ENCODE measurements at regions not wholly inside any gene's neighbourhood (a gene's known extent, or its start where the extent isn't known, plus 50 kb on each side); places are given as distances from the start of the nearest gene placed in this dataset.

- no peaks in the 10 kb centered on the region for H3K36me3 ChIP-seq
- no peak overlapping the region for H3K4me3 ChIP-seq
- TF ChIP-seq POLR2AphosphoS5 (IDR thresholded peaks at IDR 0.05), result no peak
- intact Hi-C loops (cut with DNase I), result no loop called here
- no peaks in the 10 kb centered on the region for H3K27me3 ChIP-seq (replicated peaks; ENCODE audit: insufficient read depth)
- H3K4me1 ChIP-seq (replicated peaks), result no peaks in the 10 kb centered on the region
- 29% methylated on average over 1 of the region's 1 CpG for WGBS
- DNase-seq (ENCODE audit: low spot score), result no peak
- no peak overlapping the region for H3K27ac ChIP-seq
- H3K9me3 ChIP-seq, result no peaks in the 10 kb centered on the region
Measured at GRCh38 chr12:77387671-77388070, 322.3 kb upstream of the E2F7 start.

- TF ChIP-seq POLR2A (IDR thresholded peaks at IDR 0.05) (no peak), CTCF (IDR thresholded peaks at IDR 0.05) (no peak), POLR2AphosphoS5 (IDR thresholded peaks at IDR 0.05) (no peak)
- Histone ChIP-seq H3K4me3 (no peak overlapping the region), H3K36me3 (no peaks in the 10 kb centered on the region), H3K9me3 (no peaks in the 10 kb centered on the region), H3K4me1 (replicated peaks) (no peaks in the 10 kb centered on the region), H3K27ac (no peak overlapping the region), H3K27me3 (replicated peaks; ENCODE audit: insufficient read depth) (no peaks in the 10 kb centered on the region)
- no peak for DNase-seq (ENCODE audit: low spot score)
- WGBS, result 54% methylated on average over 3 of the region's 3 CpGs
- intact Hi-C loops (cut with DNase I), result no loop called here
Measured at GRCh38 chr12:77387214-77387613, 321.8 kb upstream of the E2F7 start.

GRCh38 chr12:77384941-77385340, 319.6 kb upstream of the E2F7 start:
- WGBS, result 83% methylated on average over 3 of the region's 3 CpGs
- H3K27ac ChIP-seq, result no peak overlapping the region
- H3K36me3 ChIP-seq, result no peaks in the 10 kb centered on the region
- intact Hi-C loops (cut with DNase I), result no loop called here
- TF ChIP-seq CTCF (IDR thresholded peaks at IDR 0.05) (no peak), POLR2AphosphoS5 (IDR thresholded peaks at IDR 0.05) (no peak), POLR2A (IDR thresholded peaks at IDR 0.05) (no peak)
- H3K4me1 ChIP-seq (replicated peaks), result no peaks in the 10 kb centered on the region
- H3K4me3 ChIP-seq, result no peak overlapping the region
- no peak for DNase-seq (ENCODE audit: low spot score)
- H3K27me3 ChIP-seq (replicated peaks; ENCODE audit: insufficient read depth), result no peaks in the 10 kb centered on the region
- H3K9me3 ChIP-seq, result no peaks in the 10 kb centered on the region

- no peak for DNase-seq (ENCODE audit: low spot score)
- no peaks in the 10 kb centered on the region for H3K27me3 ChIP-seq (replicated peaks; ENCODE audit: insufficient read depth)
- no peaks in the 10 kb centered on the region for H3K36me3 ChIP-seq
- intact Hi-C loops (cut with DNase I), result no loop called here
- H3K4me1 ChIP-seq (replicated peaks), result no peaks in the 10 kb centered on the region
- H3K9me3 ChIP-seq, result no peaks in the 10 kb centered on the region
- no peak for TF ChIP-seq CTCF (IDR thresholded peaks at IDR 0.05)
- TF ChIP-seq POLR2A (IDR thresholded peaks at IDR 0.05), result no peak
- no peak for TF ChIP-seq POLR2AphosphoS5 (IDR thresholded peaks at IDR 0.05)
- no peak overlapping the region for H3K4me3 ChIP-seq
- no peak overlapping the region for H3K27ac ChIP-seq
- WGBS, result 84% methylated on average over 5 of the region's 5 CpGs
Measured at GRCh38 chr12:77382096-77382742, 316.9 kb upstream of the E2F7 start.

- no peak overlapping the region for H3K4me3 ChIP-seq
- H3K36me3 ChIP-seq, result no peaks in the 10 kb centered on the region
- H3K27me3 ChIP-seq (replicated peaks; ENCODE audit: insufficient read depth), result no peaks in the 10 kb centered on the region
- no peak for DNase-seq (ENCODE audit: low spot score)
- TF ChIP-seq POLR2AphosphoS5 (IDR thresholded peaks at IDR 0.05), result no peak
- H3K27ac ChIP-seq, result no peak overlapping the region
- intact Hi-C loops (cut with DNase I), result no loop called here
- no peaks in the 10 kb centered on the region for H3K4me1 ChIP-seq (replicated peaks)
- 98% methylated on average over 6 of the region's 6 CpGs for WGBS
- H3K9me3 ChIP-seq, result no peaks in the 10 kb centered on the region
Measured at GRCh38 chr12:77377622-77378021, 312.3 kb upstream of the E2F7 start.

- no peaks in the 10 kb centered on the region for H3K9me3 ChIP-seq
- no peaks in the 10 kb centered on the region for H3K36me3 ChIP-seq
- intact Hi-C loops (cut with DNase I), result no loop called here
- no peak for DNase-seq (ENCODE audit: low spot score)
- TF ChIP-seq POLR2AphosphoS5 (IDR thresholded peaks at IDR 0.05), result no peak
- no peak for TF ChIP-seq POLR2A (IDR thresholded peaks at IDR 0.05)
- 46% methylated on average over 1 of the region's 1 CpG for WGBS
- no peaks in the 10 kb centered on the region for H3K4me1 ChIP-seq (replicated peaks)
- no peak overlapping the region for H3K4me3 ChIP-seq
- H3K27me3 ChIP-seq (replicated peaks; ENCODE audit: insufficient read depth), result no peaks in the 10 kb centered on the region
- no peak overlapping the region for H3K27ac ChIP-seq
Measured at GRCh38 chr12:77377116-77377515, 311.7 kb upstream of the E2F7 start.
